HG03558 (cell line): ENCODE measurements at regions not wholly inside any gene's neighbourhood (a gene's known extent, or its start where the extent isn't known, plus 50 kb on each side); places are given as distances from the start of the nearest gene placed in this dataset.

Experiments
- ATAC-seq: cut with Tn5 transposase; IDR thresholded peaks from one replicate; pipeline ENCODE4 v1.9.1; 2021; ENCODE audit warnings: moderate number of reproducible peaks; ENCODE audit not compliant: unreplicated experiment; ENCODE audit errors: extremely low read depth

- no peak for ATAC-seq
Observed at GRCh38 chr10:6339891-6340290, 137.2 kb downstream of the PFKFB3 start.

DNA sequence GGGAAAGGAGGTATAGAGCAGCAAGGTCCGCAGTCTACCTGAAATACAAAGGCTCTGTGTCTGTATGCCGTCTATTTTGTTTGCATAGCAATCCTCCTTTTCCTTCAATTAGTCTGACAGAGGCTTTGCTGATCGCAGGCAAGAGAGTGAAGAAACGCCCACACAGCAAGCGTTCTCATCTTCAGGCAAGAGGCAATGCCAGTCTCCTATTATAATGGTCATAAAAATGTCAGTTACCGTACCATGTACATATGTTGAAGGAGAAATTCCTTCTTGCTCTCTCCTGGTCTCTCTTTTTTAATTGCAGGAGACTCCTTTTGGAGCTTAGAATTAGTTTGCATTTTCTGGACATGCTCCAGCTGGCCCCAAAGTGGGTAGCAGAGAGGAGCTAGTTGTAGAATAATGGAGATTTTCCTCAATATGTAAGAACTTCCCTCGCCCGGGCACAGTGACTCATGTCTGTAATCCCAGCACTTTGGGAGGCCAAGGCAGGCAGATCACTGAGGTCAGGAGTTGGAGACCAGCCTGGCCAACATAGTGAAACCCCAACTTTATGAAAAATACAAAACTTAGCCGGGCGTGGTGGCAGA is 139.5 kb downstream of the PFKFB3 start:
- no peak for ATAC-seq

- no peak for ATAC-seq
Observed at GRCh38 chr10:6343305-6344010, 140.7 kb downstream of the PFKFB3 start.

- no peak for ATAC-seq
Observed at GRCh38 chr10:6345404-6345803, 142.7 kb downstream of the PFKFB3 start.

DNA sequence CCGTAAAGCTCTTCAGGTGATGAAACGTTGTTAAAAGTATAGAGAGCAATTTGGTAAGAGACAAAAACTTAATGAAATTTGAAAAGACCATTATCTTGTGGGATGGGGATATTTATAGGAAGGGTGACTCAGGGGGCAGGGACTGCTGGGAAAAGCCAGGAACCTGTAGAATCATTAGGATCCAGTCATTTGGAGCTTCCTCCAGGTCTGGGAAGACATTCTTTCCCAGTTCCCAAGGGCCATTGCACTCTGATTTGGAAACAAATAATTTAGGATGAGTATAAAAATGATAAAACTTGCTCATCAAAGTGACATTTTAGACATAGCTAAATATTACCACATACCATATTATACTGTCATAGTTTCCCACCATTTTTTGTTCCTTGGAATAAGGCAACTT is 143.9 kb downstream of the PFKFB3 start:
- ATAC-seq: no peak

GRCh38 chr10:6347391-6347951 is 144.7 kb downstream of the PFKFB3 start:
- ATAC-seq: no peak

DNA sequence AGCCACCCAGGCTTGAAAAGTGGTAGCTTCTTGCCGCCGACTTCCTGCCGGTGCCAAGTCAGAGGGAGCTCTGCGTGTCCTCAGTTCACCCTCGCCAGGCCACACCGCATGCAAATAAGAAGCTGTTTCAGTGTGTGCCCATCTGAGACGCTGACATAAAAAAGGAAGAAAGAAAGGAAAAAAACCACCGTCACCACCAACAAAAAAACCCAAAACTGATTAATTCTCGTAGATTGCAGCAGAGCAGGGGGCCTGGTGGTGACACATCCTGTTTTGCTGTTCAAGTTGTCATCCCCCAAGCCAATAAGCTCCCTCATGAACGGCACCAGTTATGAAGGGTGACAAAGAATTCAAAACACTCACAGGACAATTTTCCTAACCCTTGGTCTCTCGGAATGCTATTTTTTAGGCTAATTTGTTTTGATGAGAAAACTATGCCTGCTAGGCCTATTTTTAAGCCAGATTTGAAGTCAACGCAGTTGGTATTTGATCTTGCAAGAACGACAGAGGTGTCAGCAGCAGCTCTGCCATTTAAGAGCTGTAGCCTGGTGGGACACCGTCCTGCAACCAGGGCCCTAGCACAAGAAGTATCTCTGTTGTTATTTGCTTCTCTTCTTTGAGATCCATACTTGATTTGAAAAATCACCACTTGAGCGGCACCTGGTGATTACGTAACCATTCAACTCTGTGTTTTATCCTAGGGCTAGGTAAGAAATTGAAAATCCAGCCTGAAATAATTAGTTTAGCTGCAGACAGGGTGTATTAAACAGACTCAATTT is 145.6 kb downstream of the PFKFB3 start:
- ATAC-seq: peak; percentile 72

- ATAC-seq: no peak
Observed at GRCh38 chr10:6349846-6350535, 147.3 kb downstream of the PFKFB3 start.

DNA sequence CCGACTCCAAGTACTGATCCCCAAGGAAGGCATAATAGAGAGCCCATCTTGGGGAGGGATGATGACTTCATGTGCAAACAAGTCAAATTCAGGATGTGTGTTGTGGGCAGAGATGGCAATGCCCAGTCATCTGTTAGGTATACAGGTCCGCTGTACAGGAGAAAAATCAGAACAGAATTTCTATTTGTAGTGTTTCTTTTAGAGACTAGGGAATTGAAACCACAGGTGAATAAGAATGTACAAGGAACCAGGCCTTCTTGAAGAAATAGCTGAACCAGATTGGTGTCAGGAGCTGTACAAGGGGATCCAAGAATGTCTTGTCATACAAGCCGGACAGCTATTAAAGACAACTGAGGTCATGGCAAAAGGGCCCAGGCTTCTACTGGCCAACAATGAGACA is 147.9 kb downstream of the PFKFB3 start:
- ATAC-seq: no peak

DNA sequence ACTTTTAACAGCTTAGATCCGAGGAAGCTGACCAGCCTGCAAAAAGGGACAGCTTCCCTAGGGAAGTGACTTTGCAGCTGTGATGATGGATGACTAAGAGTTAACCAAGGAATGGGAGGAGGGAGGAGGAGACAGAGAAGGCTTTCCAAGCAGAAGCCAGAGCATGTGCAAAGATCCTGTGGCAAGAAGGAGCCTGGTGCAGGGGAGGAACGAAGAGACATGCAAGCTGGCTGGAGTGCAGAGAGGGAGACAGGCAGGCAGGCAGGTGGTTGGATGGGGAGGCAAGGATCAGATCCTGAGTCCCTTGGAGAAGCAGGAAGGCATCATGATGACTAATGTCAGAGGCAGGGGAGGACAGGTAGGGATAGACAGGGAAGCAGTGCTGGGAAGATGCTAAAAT is 148.8 kb downstream of the PFKFB3 start:
- ATAC-seq: no peak

- ATAC-seq: no peak
Observed at GRCh38 chr10:6353526-6353925, 150.8 kb downstream of the PFKFB3 start.

GRCh38 chr10:6354168-6354772 is 151.5 kb downstream of the PFKFB3 start:
- no peak for ATAC-seq

DNA sequence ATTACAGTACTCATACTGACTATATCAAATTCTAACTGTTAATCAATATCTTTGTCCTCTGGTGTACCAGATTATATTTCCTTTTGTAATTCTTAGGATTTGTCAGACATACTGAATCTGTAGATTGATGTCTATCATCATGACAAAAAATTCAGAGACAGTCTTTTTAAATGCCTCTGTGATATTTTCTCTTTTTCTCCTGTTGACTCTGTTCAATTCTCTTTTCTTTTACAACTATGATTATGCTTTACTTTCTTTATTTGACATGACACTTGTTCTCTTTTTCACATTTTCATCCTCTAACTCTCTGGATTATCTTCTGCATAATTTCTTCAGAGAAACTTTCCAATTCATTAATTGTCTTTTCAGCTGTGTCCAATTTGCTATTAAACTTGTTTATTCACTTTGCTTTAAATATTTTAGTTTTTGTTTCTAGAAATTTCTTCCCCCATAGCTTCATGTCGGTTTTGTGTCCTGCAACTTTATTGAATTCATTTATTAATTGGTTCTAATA is 153.6 kb downstream of the PFKFB3 start:
- no peak for ATAC-seq

- no peak for ATAC-seq
Observed at GRCh38 chr10:6361869-6362268, 159.1 kb downstream of the PFKFB3 start.

DNA sequence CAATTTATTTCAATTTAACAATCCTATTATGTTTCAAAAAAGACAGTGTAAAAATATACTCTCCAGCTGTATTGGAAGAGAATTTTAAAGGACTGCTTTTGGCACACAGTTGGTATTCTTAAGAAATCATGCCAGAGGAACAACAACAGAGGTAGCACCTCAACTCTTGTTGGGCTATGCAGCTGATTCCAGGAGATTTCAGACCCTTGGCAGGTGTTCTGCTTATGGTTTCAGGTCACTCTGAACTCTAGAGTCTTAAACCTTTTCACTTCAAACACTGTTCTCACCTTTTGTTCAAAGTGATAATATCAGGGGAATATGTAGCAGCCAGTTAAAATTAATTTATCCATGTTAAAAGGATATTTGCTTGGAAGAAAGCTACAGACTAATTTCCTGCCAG is 160.1 kb downstream of the PFKFB3 start:
- no peak for ATAC-seq

DNA sequence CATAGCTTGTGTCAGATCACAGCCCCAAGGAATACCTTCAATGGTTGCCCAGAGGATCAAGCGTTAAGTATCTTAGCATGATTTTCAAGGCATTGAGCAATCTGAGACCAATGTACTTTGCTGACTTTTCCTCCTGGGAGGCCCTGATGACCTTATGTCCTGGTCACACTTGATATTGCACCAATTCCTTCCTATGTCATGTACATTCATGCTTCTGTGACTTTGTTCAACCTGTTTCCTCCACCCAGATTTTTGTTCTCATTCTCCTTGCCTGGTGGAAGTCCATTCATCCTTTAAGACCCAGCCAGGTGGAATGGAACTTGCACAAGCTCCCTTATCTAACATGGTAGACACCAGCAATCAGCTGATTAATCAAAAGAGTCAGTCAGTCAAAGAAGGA is 160.8 kb downstream of the PFKFB3 start:
- no peak for ATAC-seq

- ATAC-seq: no peak
Observed at GRCh38 chr10:6364283-6364682, 161.6 kb downstream of the PFKFB3 start.

GRCh38 chr10:6364893-6365292 is 162.2 kb downstream of the PFKFB3 start:
- no peak for ATAC-seq

- ATAC-seq: no peak
Observed at GRCh38 chr10:6365384-6365783, 162.7 kb downstream of the PFKFB3 start.
